Trophoblast cell (in vitro differentiated cells and primary cell): ENCODE measurements at regions not wholly inside any gene's neighbourhood (a gene's known extent, or its start where the extent isn't known, plus 50 kb on each side); places are given as distances from the start of the nearest gene placed in this dataset.

Experiments used
- DNase-seq, 2 donors: peaks; one replicate each; pipeline ENCODE4 v3.0.0-alpha.2; 2016
- H2AFZ ChIP-seq: 2 replicates; pipeline ENCODE4 v1.6.1; 2013; ENCODE audit warnings: low read length, moderate library complexity, mild to moderate bottlenecking; ENCODE audit not compliant: insufficient read depth, poor library complexity
- H2AK5ac ChIP-seq: 2 replicates; pipeline ENCODE4 v1.6.1; 2013; ENCODE audit warnings: mild to moderate bottlenecking, low read length
- H2BK120ac ChIP-seq: 2 replicates; pipeline ENCODE4 v1.6.1; 2013; ENCODE audit warnings: low read length, mild to moderate bottlenecking, moderate library complexity; ENCODE audit not compliant: insufficient read depth, poor library complexity
- H2BK12ac ChIP-seq: 2 replicates; pipeline ENCODE4 v1.6.1; 2013; ENCODE audit warnings: mild to moderate bottlenecking, low read length, moderate library complexity
- H2BK5ac ChIP-seq: 2 replicates; pipeline ENCODE4 v1.6.1; 2013; ENCODE audit warnings: low read length, low read depth, moderate library complexity, mild to moderate bottlenecking; ENCODE audit not compliant: poor library complexity
- H3K14ac ChIP-seq: 2 replicates; pipeline ENCODE4 v1.6.1; 2013; ENCODE audit warnings: mild to moderate bottlenecking, low read length
- H3K18ac ChIP-seq: 2 replicates; pipeline ENCODE4 v1.6.1; 2013; ENCODE audit warnings: mild to moderate bottlenecking, low read length
- H3K23ac ChIP-seq: 2 replicates; pipeline ENCODE4 v1.6.1; 2013; ENCODE audit warnings: low read length
- H3K27ac ChIP-seq: 2 replicates; pipeline ENCODE4 v1.5.1; 2013; ENCODE audit warnings: low read depth, mild to moderate bottlenecking, inconsistent platforms, low read length, moderate library complexity
- H3K27me3 ChIP-seq: 2 replicates; pipeline ENCODE4 v1.6.1; 2013; ENCODE audit warnings: inconsistent platforms, mild to moderate bottlenecking, low read length, moderate library complexity; ENCODE audit not compliant: insufficient read depth
- H3K36me3 ChIP-seq, 2 experiments: 1 replicate in 1 of 2; 2 replicates in 1 of 2; pipeline ENCODE4 v1.6.1; 2013; ENCODE audit warnings: low read length in 2 of 2, mild to moderate bottlenecking in 2 of 2, moderate library complexity in 1 of 2; ENCODE audit not compliant: insufficient read depth in 2 of 2, control insufficient read depth in 1 of 2
- H3K4ac ChIP-seq: 2 replicates; pipeline ENCODE4 v1.6.1; 2013; ENCODE audit warnings: low read depth, mild to moderate bottlenecking, low read length, moderate library complexity
- H3K4me1 ChIP-seq, 2 experiments: 1 replicate in 1 of 2; 2 replicates in 1 of 2; pipeline ENCODE4 v1.6.1; 2013; ENCODE audit warnings: low read length in 2 of 2, mild to moderate bottlenecking in 2 of 2, moderate library complexity in 1 of 2; ENCODE audit not compliant: insufficient read depth in 2 of 2, control insufficient read depth in 1 of 2
- H3K4me2 ChIP-seq: 2 replicates; pipeline ENCODE4 v1.6.1; 2013; ENCODE audit warnings: inconsistent platforms, mild to moderate bottlenecking, low read length, moderate library complexity
- H3K4me3 ChIP-seq: 2 replicates; pipeline ENCODE4 v1.5.1; 2013; ENCODE audit warnings: mild to moderate bottlenecking, low read depth, low read length, inconsistent platforms
- H3K79me1 ChIP-seq: one replicate; pipeline ENCODE4 v1.6.1; 2013; ENCODE audit warnings: low read length
- H3K79me2 ChIP-seq: 2 replicates; pipeline ENCODE4 v1.6.1; 2013; ENCODE audit warnings: low read length, mild to moderate bottlenecking; ENCODE audit not compliant: control insufficient read depth, insufficient read depth, poor library complexity
- H3K9ac ChIP-seq: 2 replicates; pipeline ENCODE4 v1.6.1; 2013; ENCODE audit warnings: mild to moderate bottlenecking, low read length
- H3K9me3 ChIP-seq: 2 replicates; pipeline ENCODE4 v1.6.1; 2013; ENCODE audit warnings: low read depth, mild to moderate bottlenecking, control low read depth, inconsistent platforms, low read length; ENCODE audit not compliant: insufficient read depth
- H4K12ac ChIP-seq: 2 replicates; pipeline ENCODE4 v1.6.1; 2013; ENCODE audit warnings: low read depth, mild to moderate bottlenecking, low read length, moderate library complexity
- H4K8ac ChIP-seq: 2 replicates; pipeline ENCODE4 v1.6.1; 2013; ENCODE audit warnings: low read depth, mild to moderate bottlenecking, low read length, moderate library complexity
- H4K91ac ChIP-seq: one replicate; pipeline ENCODE4 v1.6.1; 2013; ENCODE audit warnings: low read depth, mild to moderate bottlenecking, low read length, moderate library complexity
- WGBS: extraction: QIAGEN DNeasy Blood & Tissue Kit; methylation state at CpG from one replicate; pipeline ENCODE4 v1.1.7; 2013; ENCODE audit warnings: missing lambda C conversion rate; ENCODE audit not compliant: insufficient read length, insufficient coverage; ENCODE audit errors: extremely low coverage; 5-methylcytosine and 5-hydroxymethylcytosine counted together

DNA sequence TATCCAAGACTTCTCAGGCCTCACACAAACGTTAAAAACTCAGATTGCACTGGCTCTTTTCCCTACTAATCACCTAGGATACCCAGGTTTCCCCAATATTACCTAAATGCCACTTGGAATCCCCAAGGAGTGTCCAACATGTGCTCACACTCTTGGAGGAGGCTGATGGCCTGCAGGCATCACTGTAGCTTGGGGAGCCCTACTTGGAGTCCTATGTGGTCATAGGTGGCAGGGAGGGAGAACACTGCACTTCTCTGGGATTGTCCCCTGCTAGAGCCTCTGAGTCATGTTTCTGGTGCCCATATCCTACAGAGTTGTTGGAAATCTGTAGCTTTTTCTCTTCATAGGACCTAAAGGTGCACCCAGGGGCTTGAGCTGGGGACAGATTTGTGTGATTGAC lies 433.7 kb downstream of the ARHGEF28 start:
- H2BK12ac ChIP-seq, result no peak overlapping the region
- H3K14ac ChIP-seq, result no peak overlapping the region
- H3K36me3 ChIP-seq, result no peaks in the 10 kb centered on the region
- H3K27ac ChIP-seq, result no peak overlapping the region
- no peak overlapping the region for H2AFZ ChIP-seq
- H3K79me2 ChIP-seq, result no peaks in the 10 kb centered on the region
- H3K4me1 ChIP-seq, result peaks cover 0 to 2% of the 10 kb centered on the region in 2 experiments
- H4K12ac ChIP-seq, result no peak overlapping the region
- H3K9me3 ChIP-seq, result no peaks in the 10 kb centered on the region
- no peak overlapping the region for H3K18ac ChIP-seq
- no peak overlapping the region for H4K91ac ChIP-seq
- no CpG with 5 or more reads among the region's 1 CpG for WGBS
- no peak overlapping the region for H2BK120ac ChIP-seq
- H3K4me3 ChIP-seq, result no peak overlapping the region
- H3K4me2 ChIP-seq, result no peak overlapping the region
- no peak overlapping the region for H3K4ac ChIP-seq
- peaks cover 10% of the 10 kb centered on the region for H3K79me1 ChIP-seq
- H3K27me3 ChIP-seq, result no peaks in the 10 kb centered on the region
- H2AK5ac ChIP-seq, result no peak overlapping the region
- H4K8ac ChIP-seq, result no peak overlapping the region
- no peak overlapping the region for H3K9ac ChIP-seq
- H2BK5ac ChIP-seq, result no peak overlapping the region
- H3K23ac ChIP-seq, result no peak overlapping the region
- DNase-seq, result no peak

DNA sequence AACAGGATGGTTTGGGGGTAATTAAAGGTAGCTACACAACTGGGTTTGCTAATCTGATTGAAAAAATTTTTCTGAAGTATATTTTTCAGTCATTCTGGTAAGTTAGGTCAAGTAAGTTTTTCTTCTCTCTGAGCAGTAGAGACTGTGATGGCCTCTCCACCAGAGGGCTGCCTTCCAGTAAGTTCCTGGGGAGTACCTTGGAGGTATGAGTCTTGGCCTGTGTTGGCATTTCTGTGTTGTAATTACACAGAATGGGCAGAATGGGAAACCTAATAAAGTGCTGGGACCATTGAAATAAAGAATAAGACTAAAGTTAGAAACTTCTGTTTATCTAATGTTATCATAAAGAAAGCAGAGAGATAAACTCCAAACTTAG lies 430.8 kb downstream of the ARHGEF28 start:
- no peak overlapping the region for H3K4ac ChIP-seq
- H3K18ac ChIP-seq, result no peak overlapping the region
- H3K79me2 ChIP-seq, result no peaks in the 10 kb centered on the region

DNA sequence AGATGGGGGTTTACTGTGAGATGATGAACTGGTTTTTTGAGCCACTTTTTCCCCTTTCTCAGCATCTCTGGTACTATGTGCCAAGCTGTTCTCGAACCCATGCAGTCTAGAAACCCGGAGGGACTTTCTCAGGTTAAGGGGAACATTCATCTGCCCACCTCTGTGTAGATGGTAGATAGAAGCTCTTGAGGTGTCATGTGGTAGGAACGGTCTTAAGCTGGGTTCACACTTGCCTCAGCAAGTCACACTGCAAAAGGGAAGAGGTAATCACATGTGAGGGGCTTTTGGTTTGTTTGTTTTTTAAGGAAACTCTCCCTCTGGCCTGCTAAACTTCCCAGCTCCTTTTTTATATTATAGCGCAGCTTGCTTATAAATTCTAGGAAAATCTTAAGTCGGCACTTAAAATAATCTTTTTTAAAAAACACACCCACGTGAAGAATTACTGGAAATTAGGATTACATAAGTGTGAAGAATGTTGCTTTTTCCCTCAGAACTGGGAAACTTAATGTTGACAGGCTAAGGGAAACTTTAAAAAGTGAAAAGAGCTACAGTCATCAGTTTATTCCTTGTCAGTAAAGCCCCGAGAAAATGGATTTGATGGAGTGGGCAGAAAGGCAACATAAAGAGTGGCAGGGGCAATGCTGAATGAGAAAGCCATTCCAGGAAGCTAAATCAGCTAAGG lies 430.3 kb downstream of the ARHGEF28 start:
- peak overlapping the region; percentile 78 for H4K91ac ChIP-seq
- peak overlapping the region; percentile 64 for H3K4ac ChIP-seq
- H3K36me3 ChIP-seq, result no peaks in the 10 kb centered on the region
- peak overlapping the region; percentile 95 for H2BK12ac ChIP-seq
- peak overlapping the region; percentile 78 for H2BK5ac ChIP-seq
- peak overlapping the region; percentile 93 for H2AK5ac ChIP-seq
- H3K4me1 ChIP-seq, result peaks cover 0 to 4% of the 10 kb centered on the region in 2 experiments
- no peak overlapping the region for H3K23ac ChIP-seq
- WGBS, result no CpG with 5 or more reads among the region's 7 CpGs
- no peaks in the 10 kb centered on the region for H3K27me3 ChIP-seq
- H3K9ac ChIP-seq, result no peak overlapping the region
- H4K8ac ChIP-seq, result peak overlapping the region; percentile 76
- H3K79me2 ChIP-seq, result no peaks in the 10 kb centered on the region
- H3K4me2 ChIP-seq, result no peak overlapping the region
- H3K79me1 ChIP-seq, result peaks cover 10% of the 10 kb centered on the region
- H2AFZ ChIP-seq, result no peak overlapping the region
- no peaks in the 10 kb centered on the region for H3K9me3 ChIP-seq
- no peak overlapping the region for H4K12ac ChIP-seq
- H2BK120ac ChIP-seq, result peak overlapping the region; percentile 95
- no peak overlapping the region for H3K4me3 ChIP-seq
- H3K18ac ChIP-seq, result peak overlapping the region; percentile 79
- H3K14ac ChIP-seq, result peak overlapping the region; percentile 87
- DNase-seq, result no peak
- H3K27ac ChIP-seq, result no peak overlapping the region

More for the DNA sequence above, 430.8 kb downstream of the ARHGEF28 start:
- Histone ChIP-seq H4K8ac (no peak overlapping the region), H2AFZ (no peak overlapping the region), H3K9ac (no peak overlapping the region), H4K91ac (peak overlapping the region; percentile 54), H3K9me3 (no peaks in the 10 kb centered on the region), H3K27ac (no peak overlapping the region), H2AK5ac (no peak overlapping the region), H3K14ac (no peak overlapping the region), H2BK120ac (no peak overlapping the region), H3K79me1 (peaks cover 12% of the 10 kb centered on the region), H3K4me2 (no peak overlapping the region), H3K36me3 (no peaks in the 10 kb centered on the region), H3K27me3 (no peaks in the 10 kb centered on the region), H4K12ac (no peak overlapping the region), H3K4me1 (peaks cover 0 to 4% of the 10 kb centered on the region in 2 experiments), H3K23ac (no peak overlapping the region), H2BK12ac (no peak overlapping the region), H3K4me3 (no peak overlapping the region), H2BK5ac (no peak overlapping the region)
- DNase-seq, result no peak

DNA sequence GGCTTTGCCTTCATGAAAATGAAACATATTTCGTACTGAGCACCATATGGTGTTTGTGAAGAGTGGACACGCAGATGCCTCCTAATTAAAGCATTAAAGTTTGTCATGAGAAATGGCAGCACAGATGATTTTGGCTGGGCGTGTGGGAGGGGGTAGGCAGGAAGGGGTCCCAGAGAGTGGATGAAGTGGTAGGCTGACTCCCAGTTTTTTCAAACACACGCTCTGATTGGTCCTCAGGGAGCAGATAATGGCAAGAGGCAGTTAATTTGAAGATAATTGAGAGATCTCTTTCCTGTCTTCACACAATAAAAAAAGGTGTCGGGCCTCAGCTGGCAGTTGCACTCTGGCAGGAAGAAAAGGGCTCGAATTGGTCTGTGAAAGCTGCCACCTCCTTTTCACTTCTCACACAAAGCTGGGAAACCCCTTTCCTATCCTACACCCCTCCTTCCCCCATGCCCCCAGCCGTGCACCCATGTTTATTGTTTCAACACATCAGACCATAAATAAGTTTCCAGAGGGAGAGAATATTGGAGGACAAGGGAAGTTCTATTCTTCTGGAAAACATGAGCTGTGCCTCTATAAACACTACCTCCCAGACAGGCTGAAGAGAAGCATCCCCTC lies 429.6 kb downstream of the ARHGEF28 start:
- H3K4ac ChIP-seq, result peak overlapping the region; percentile 64
- H3K79me1 ChIP-seq, result peaks cover 8% of the 10 kb centered on the region
- DNase-seq, result no peak
- no peak overlapping the region for H3K4me2 ChIP-seq
- H2AK5ac ChIP-seq, result peak overlapping the region; percentile 93
- peak overlapping the region; percentile 95 for H2BK12ac ChIP-seq
- no peak overlapping the region for H3K9ac ChIP-seq
- no peaks in the 10 kb centered on the region for H3K79me2 ChIP-seq
- H3K27me3 ChIP-seq, result no peaks in the 10 kb centered on the region
- H3K4me1 ChIP-seq, result peaks cover 0 to 4% of the 10 kb centered on the region in 2 experiments
- H4K12ac ChIP-seq, result no peak overlapping the region
- H3K23ac ChIP-seq, result no peak overlapping the region
- H3K27ac ChIP-seq, result no peak overlapping the region
- H3K14ac ChIP-seq, result peak overlapping the region; percentile 87
- H2BK5ac ChIP-seq, result peak overlapping the region; percentile 78
- H2BK120ac ChIP-seq, result peak overlapping the region; percentile 95
- H4K91ac ChIP-seq, result peak overlapping the region; percentile 79
- H3K9me3 ChIP-seq, result no peaks in the 10 kb centered on the region
- WGBS, result no CpG with 5 or more reads among the region's 7 CpGs
- H3K36me3 ChIP-seq, result no peaks in the 10 kb centered on the region
- H3K18ac ChIP-seq, result no peak overlapping the region
- peak overlapping the region; percentile 76 for H4K8ac ChIP-seq
- no peak overlapping the region for H2AFZ ChIP-seq
- H3K4me3 ChIP-seq, result no peak overlapping the region
